ENCODE measurements at regions not wholly inside any gene's neighbourhood (a gene's known extent, or its start where the extent isn't known, plus 50 kb on each side); places are given as distances from the start of the nearest gene placed in this dataset.

GRCh38 chr10:107576746-107577145 lies 412.2 kb upstream of the SORCS1 start:
- 22 to 38% methylated on average over 2 of the region's 2 CpGs for WGBS, 2 donors
- Histone ChIP-seq H3K4me1 (no peaks in the 10 kb centered on the region), H3K9me3 (no peaks in the 10 kb centered on the region), H3K27ac (no peak overlapping the region), H3K36me3 (no peaks in the 10 kb centered on the region), H3K27me3 (no peaks in the 10 kb centered on the region), H3K4me3 (no peak overlapping the region)
- no peak for ATAC-seq (ENCODE audit: low FRiP score in 2 of 2)
- no peak for DNase-seq
- TF ChIP-seq CTCF (IDR thresholded peaks at IDR 0.05) (no peak), POLR2A (IDR thresholded peaks at IDR 0.05) (no peak), POLR2AphosphoS5 (IDR thresholded peaks at IDR 0.05) (no peak), EP300 (IDR thresholded peaks at IDR 0.05) (no peak)

- Histone ChIP-seq H3K4me1 (no peaks in the 10 kb centered on the region), H3K27me3 (no peaks in the 10 kb centered on the region), H3K36me3 (no peaks in the 10 kb centered on the region), H3K4me3 (no peak overlapping the region), H3K9me3 (no peaks in the 10 kb centered on the region), H3K27ac (no peak overlapping the region)
- DNase-seq (no peak), ATAC-seq (ENCODE audit: low FRiP score in 2 of 2) (no peak)
- no peak for TF ChIP-seq EP300 (IDR thresholded peaks at IDR 0.05)
- TF ChIP-seq POLR2A (IDR thresholded peaks at IDR 0.05) = no peak
- no peak for TF ChIP-seq POLR2AphosphoS5 (IDR thresholded peaks at IDR 0.05)
- TF ChIP-seq CTCF (IDR thresholded peaks at IDR 0.05) = no peak
Measured at GRCh38 chr10:107565014-107565413, 400.5 kb upstream of the SORCS1 start.

DNA sequence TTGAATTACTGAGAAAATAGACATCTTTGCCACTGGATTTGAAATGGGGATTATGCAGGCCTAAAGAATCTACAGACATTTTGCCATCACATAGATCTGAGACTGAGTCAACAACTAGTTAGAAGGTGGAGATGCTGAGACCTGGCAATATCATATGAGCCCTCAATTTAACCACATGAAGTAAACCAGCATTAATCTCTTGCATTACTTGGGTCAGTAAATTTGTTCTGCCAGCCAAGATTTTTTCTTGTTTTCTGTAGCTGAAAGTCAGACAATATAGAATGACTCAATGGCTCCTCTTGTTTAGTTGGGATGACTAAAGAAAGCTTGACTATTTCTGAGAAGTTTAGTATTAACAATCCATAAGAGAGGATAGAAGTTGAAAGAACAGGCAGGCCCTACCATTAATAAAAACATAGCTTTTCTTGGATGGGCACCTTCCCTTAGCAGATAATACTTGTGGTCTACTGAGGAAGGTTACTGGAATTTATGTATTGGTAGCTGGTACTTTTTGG lies 396.7 kb upstream of the SORCS1 start:
- Histone ChIP-seq H3K9me3 (no peaks in the 10 kb centered on the region), H3K4me3 (no peak overlapping the region), H3K27me3 (no peaks in the 10 kb centered on the region), H3K4me1 (no peaks in the 10 kb centered on the region), H3K36me3 (no peaks in the 10 kb centered on the region), H3K27ac (no peak overlapping the region)
- no peak for TF ChIP-seq POLR2AphosphoS5 (IDR thresholded peaks at IDR 0.05)
- TF ChIP-seq EP300 (IDR thresholded peaks at IDR 0.05) = no peak
- TF ChIP-seq CTCF (IDR thresholded peaks at IDR 0.05) = no peak
- no peak for TF ChIP-seq POLR2A (IDR thresholded peaks at IDR 0.05)
- DNase-seq = no peak
- no peak for ATAC-seq (ENCODE audit: low FRiP score in 2 of 2)

- H3K36me3 ChIP-seq = no peaks in the 10 kb centered on the region
- no peaks in the 10 kb centered on the region for H3K9me3 ChIP-seq
- no peaks in the 10 kb centered on the region for H3K4me1 ChIP-seq
- ATAC-seq (ENCODE audit: low FRiP score in 2 of 2) (no peak), DNase-seq (no peak)
- WGBS, 2 donors = 66 to 79% methylated on average over 4 of the region's 4 CpGs
- TF ChIP-seq EP300 (IDR thresholded peaks at IDR 0.05) (no peak), POLR2A (IDR thresholded peaks at IDR 0.05) (no peak), CTCF (IDR thresholded peaks at IDR 0.05) (no peak), POLR2AphosphoS5 (IDR thresholded peaks at IDR 0.05) (no peak)
- no peak overlapping the region for H3K4me3 ChIP-seq
- no peak overlapping the region for H3K27ac ChIP-seq
- H3K27me3 ChIP-seq = no peaks in the 10 kb centered on the region
Measured at GRCh38 chr10:107557916-107558315, 393.4 kb upstream of the SORCS1 start.

GRCh38 chr10:107554333-107554732 lies 389.8 kb upstream of the SORCS1 start:
- no peak for TF ChIP-seq POLR2AphosphoS5 (IDR thresholded peaks at IDR 0.05)
- TF ChIP-seq CTCF (IDR thresholded peaks at IDR 0.05) = no peak
- no peak for TF ChIP-seq EP300 (IDR thresholded peaks at IDR 0.05)
- no peak for TF ChIP-seq POLR2A (IDR thresholded peaks at IDR 0.05)
- H3K9me3 ChIP-seq = no peaks in the 10 kb centered on the region
- no peaks in the 10 kb centered on the region for H3K27me3 ChIP-seq
- 71 to 75% methylated on average over 1 of the region's 1 CpG for WGBS, 2 donors
- H3K4me1 ChIP-seq = no peaks in the 10 kb centered on the region
- no peak overlapping the region for H3K27ac ChIP-seq
- peak in 1 of 2 donors; percentile 46 for ATAC-seq (ENCODE audit: low FRiP score in 2 of 2)
- H3K36me3 ChIP-seq = no peaks in the 10 kb centered on the region
- no peak for DNase-seq
- no peak overlapping the region for H3K4me3 ChIP-seq

Measured in upper lobe of left lung (tissue), 6 donors.